Liver (tissue), 3 donors: ENCODE measurements at regions not wholly inside any gene's neighbourhood (a gene's known extent, or its start where the extent isn't known, plus 50 kb on each side); places are given as distances from the start of the nearest gene placed in this dataset.

Experiments
- FOXA1 ChIP-seq: IDR thresholded peaks from 2 replicates; pipeline ENCODE4 v1.6.1; 2016; ENCODE audit warnings: antibody characterized with exemption
- GABPA ChIP-seq, 2 donors: IDR thresholded peaks in 1 of 2; conservative IDR thresholded peaks in 1 of 2; 2 replicates each; pipeline ENCODE4 v1.6.1; 2016; ENCODE audit warnings: antibody characterized with exemption in 2 of 2, mild to moderate bottlenecking in 1 of 2, moderate library complexity in 1 of 2
- HNF4G ChIP-seq: IDR thresholded peaks from 2 replicates; pipeline ENCODE4 v1.6.1; 2016; ENCODE audit warnings: antibody characterized with exemption
- JUND ChIP-seq, 2 donors: IDR thresholded peaks; 2 replicates each; pipeline ENCODE4 v1.6.1; 2016; ENCODE audit warnings: antibody characterized with exemption in 2 of 2
- RAD21 ChIP-seq, 2 donors: IDR thresholded peaks; 2 replicates each; pipeline ENCODE4 v1.6.1; 2016; ENCODE audit warnings: antibody characterized with exemption in 2 of 2, mild to moderate bottlenecking in 2 of 2
- RXRA ChIP-seq, 2 donors: IDR thresholded peaks; 2 replicates each; pipeline ENCODE4 v1.6.1; 2017 to 2018; ENCODE audit warnings: antibody characterized with exemption in 2 of 2, mild to moderate bottlenecking in 1 of 2
- SP1 ChIP-seq: IDR thresholded peaks from 2 replicates; pipeline ENCODE4 v1.6.1; 2018; ENCODE audit warnings: antibody characterized with exemption, mild to moderate bottlenecking
- TF ChIP-seq, protein P1 (sequence below): IDR thresholded peaks from 2 replicates; pipeline ENCODE4 v1.6.1; 2016; ENCODE audit warnings: antibody characterized with exemption, mild to moderate bottlenecking
- TF ChIP-seq, protein P2 (sequence below): fragments of 150-350 bp; IDR thresholded peaks from 2 replicates; pipeline ENCODE4 v1.5.1; 2017; ENCODE audit warnings: improper control_type of control experiment, low read depth, low read length; ENCODE audit not compliant: missing input control
- TF ChIP-seq, protein P3 (sequence below): IDR thresholded peaks from 2 replicates; pipeline ENCODE4 v1.6.1; 2016; ENCODE audit warnings: antibody characterized with exemption
- TF ChIP-seq, protein P4 (sequence below): IDR thresholded peaks from 2 replicates; pipeline ENCODE4 v1.6.1; 2016; ENCODE audit warnings: antibody characterized with exemption
- donor health status: healthy.
- donor health status: healthy.

DNA sequence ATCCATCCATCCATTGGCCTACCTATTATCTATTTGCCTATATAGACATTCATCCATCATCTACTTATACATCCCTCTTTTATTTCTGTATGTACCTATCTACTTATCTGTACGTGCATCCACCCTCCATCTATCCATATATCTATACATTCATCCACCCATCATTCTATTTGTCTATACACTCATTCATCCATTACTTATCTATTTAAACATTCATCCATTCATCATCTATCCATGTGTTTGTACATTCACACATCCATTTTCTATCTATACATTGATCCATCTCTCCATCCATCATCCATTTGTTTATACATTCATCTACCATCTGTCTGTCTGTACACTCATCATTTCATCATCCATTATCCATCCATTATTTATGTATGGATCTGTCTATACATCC is 365.7 kb upstream of the RBFOX1 start:
- TF ChIP-seq, protein P1, sequence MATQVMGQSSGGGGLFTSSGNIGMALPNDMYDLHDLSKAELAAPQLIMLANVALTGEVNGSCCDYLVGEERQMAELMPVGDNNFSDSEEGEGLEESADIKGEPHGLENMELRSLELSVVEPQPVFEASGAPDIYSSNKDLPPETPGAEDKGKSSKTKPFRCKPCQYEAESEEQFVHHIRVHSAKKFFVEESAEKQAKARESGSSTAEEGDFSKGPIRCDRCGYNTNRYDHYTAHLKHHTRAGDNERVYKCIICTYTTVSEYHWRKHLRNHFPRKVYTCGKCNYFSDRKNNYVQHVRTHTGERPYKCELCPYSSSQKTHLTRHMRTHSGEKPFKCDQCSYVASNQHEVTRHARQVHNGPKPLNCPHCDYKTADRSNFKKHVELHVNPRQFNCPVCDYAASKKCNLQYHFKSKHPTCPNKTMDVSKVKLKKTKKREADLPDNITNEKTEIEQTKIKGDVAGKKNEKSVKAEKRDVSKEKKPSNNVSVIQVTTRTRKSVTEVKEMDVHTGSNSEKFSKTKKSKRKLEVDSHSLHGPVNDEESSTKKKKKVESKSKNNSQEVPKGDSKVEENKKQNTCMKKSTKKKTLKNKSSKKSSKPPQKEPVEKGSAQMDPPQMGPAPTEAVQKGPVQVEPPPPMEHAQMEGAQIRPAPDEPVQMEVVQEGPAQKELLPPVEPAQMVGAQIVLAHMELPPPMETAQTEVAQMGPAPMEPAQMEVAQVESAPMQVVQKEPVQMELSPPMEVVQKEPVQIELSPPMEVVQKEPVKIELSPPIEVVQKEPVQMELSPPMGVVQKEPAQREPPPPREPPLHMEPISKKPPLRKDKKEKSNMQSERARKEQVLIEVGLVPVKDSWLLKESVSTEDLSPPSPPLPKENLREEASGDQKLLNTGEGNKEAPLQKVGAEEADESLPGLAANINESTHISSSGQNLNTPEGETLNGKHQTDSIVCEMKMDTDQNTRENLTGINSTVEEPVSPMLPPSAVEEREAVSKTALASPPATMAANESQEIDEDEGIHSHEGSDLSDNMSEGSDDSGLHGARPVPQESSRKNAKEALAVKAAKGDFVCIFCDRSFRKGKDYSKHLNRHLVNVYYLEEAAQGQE = no peak
- TF ChIP-seq, protein P2, sequence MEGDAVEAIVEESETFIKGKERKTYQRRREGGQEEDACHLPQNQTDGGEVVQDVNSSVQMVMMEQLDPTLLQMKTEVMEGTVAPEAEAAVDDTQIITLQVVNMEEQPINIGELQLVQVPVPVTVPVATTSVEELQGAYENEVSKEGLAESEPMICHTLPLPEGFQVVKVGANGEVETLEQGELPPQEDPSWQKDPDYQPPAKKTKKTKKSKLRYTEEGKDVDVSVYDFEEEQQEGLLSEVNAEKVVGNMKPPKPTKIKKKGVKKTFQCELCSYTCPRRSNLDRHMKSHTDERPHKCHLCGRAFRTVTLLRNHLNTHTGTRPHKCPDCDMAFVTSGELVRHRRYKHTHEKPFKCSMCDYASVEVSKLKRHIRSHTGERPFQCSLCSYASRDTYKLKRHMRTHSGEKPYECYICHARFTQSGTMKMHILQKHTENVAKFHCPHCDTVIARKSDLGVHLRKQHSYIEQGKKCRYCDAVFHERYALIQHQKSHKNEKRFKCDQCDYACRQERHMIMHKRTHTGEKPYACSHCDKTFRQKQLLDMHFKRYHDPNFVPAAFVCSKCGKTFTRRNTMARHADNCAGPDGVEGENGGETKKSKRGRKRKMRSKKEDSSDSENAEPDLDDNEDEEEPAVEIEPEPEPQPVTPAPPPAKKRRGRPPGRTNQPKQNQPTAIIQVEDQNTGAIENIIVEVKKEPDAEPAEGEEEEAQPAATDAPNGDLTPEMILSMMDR = no peak
- TF ChIP-seq, protein P3, sequence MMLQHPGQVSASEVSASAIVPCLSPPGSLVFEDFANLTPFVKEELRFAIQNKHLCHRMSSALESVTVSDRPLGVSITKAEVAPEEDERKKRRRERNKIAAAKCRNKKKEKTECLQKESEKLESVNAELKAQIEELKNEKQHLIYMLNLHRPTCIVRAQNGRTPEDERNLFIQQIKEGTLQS = no peak
- no peak for TF ChIP-seq JUND (IDR thresholded peaks at IDR 0.05)
- TF ChIP-seq FOXA1 = no peak
- TF ChIP-seq GABPA (IDR thresholded peaks at IDR 0.05 in 1 of 2, conservative IDR thresholded peaks at IDR 0.05 in 1 of 2) = no peak
- no peak for TF ChIP-seq HNF4G
- no peak for TF ChIP-seq RXRA (IDR thresholded peaks at IDR 0.05)
- no peak for TF ChIP-seq RAD21 (IDR thresholded peaks at IDR 0.05)
- TF ChIP-seq, protein P4, sequence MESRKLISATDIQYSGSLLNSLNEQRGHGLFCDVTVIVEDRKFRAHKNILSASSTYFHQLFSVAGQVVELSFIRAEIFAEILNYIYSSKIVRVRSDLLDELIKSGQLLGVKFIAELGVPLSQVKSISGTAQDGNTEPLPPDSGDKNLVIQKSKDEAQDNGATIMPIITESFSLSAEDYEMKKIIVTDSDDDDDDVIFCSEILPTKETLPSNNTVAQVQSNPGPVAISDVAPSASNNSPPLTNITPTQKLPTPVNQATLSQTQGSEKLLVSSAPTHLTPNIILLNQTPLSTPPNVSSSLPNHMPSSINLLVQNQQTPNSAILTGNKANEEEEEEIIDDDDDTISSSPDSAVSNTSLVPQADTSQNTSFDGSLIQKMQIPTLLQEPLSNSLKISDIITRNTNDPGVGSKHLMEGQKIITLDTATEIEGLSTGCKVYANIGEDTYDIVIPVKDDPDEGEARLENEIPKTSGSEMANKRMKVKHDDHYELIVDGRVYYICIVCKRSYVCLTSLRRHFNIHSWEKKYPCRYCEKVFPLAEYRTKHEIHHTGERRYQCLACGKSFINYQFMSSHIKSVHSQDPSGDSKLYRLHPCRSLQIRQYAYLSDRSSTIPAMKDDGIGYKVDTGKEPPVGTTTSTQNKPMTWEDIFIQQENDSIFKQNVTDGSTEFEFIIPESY = no peak
- no peak for TF ChIP-seq SP1
